ENCODE measurements at regions not wholly inside any gene's neighbourhood (a gene's known extent, or its start where the extent isn't known, plus 50 kb on each side); places are given as distances from the start of the nearest gene placed in this dataset.

GRCh38 chr4:123786920-123787319, 390.3 kb downstream of the SPRY1 start:
- CTCF ChIA-PET = interaction anchor here (2.5 kb wide), 1 partner anchor 13 kb away, joined by 12 read pairs; no protein-coding TSS in a partner anchor

GRCh38 chr4:123787512-123788080, 391.0 kb downstream of the SPRY1 start:
- POLR2A ChIA-PET = no interaction called here

More at GRCh38 chr4:123786920-123787319, 390.3 kb downstream of the SPRY1 start:
- TF ChIP-seq CTCF (IDR thresholded peaks at IDR 0.05; ENCODE audit: control extremely low read depth, extremely low read depth, low read depth, missing control alignments) = no peak
- POLR2A ChIA-PET = no interaction called here
- DNase-seq (ENCODE audit: extremely low spot score) = no peak

GRCh38 chr4:123788577-123788976, 392.0 kb downstream of the SPRY1 start:
- DNase-seq (ENCODE audit: extremely low spot score) = no peak
- ChIA-PET POLR2A (no interaction called here), CTCF (interaction anchor here (1.2 to 2.5 kb wide), 2 partner anchors 15 to 16 kb away, joined by 3 to 12 read pairs; no protein-coding TSS in a partner anchor)
- TF ChIP-seq CTCF (IDR thresholded peaks at IDR 0.05; ENCODE audit: control extremely low read depth, extremely low read depth, low read depth, missing control alignments) = no peak

More at GRCh38 chr4:123787512-123788080, 391.0 kb downstream of the SPRY1 start:
- no peak for DNase-seq (ENCODE audit: extremely low spot score)
- CTCF ChIA-PET = interaction anchor here (2.5 kb wide), 1 partner anchor 14 kb away, joined by 12 read pairs; no protein-coding TSS in a partner anchor
- no peak for TF ChIP-seq CTCF (IDR thresholded peaks at IDR 0.05; ENCODE audit: control extremely low read depth, extremely low read depth, low read depth, missing control alignments)

- no peak for TF ChIP-seq CTCF (IDR thresholded peaks at IDR 0.05; ENCODE audit: control extremely low read depth, extremely low read depth, low read depth, missing control alignments)
- no peak for DNase-seq (ENCODE audit: extremely low spot score)
- ChIA-PET CTCF (interaction anchor here (1.0 to 1.6 kb wide), 2 partner anchors 17 to 42 kb away, joined by 3 to 7 read pairs; no protein-coding TSS in a partner anchor), POLR2A (no interaction called here)
Measured at GRCh38 chr4:123790681-123791080, 394.1 kb downstream of the SPRY1 start.

GRCh38 chr4:123802082-123802645, 405.6 kb downstream of the SPRY1 start:
- CTCF ChIA-PET = interaction anchor here (1.2 to 2.4 kb wide), 2 partner anchors 9 to 29 kb away, joined by 3 to 11 read pairs; no protein-coding TSS in a partner anchor
- DNase-seq (ENCODE audit: extremely low spot score) = no peak
- TF ChIP-seq CTCF (IDR thresholded peaks at IDR 0.05; ENCODE audit: control extremely low read depth, extremely low read depth, low read depth, missing control alignments) = no peak
- POLR2A ChIA-PET = no interaction called here

GRCh38 chr4:123802933-123803332, 406.3 kb downstream of the SPRY1 start:
- no peak for TF ChIP-seq CTCF (IDR thresholded peaks at IDR 0.05; ENCODE audit: control extremely low read depth, extremely low read depth, low read depth, missing control alignments)
- ChIA-PET CTCF (interaction anchor here (1.2 to 2.4 kb wide), 2 partner anchors 9 to 30 kb away, joined by 3 to 11 read pairs; no protein-coding TSS in a partner anchor), POLR2A (no interaction called here)
- no peak for DNase-seq (ENCODE audit: extremely low spot score)
